Ovary (tissue), 3 donors: ENCODE measurements at regions not wholly inside any gene's neighbourhood (a gene's known extent, or its start where the extent isn't known, plus 50 kb on each side); places are given as distances from the start of the nearest gene placed in this dataset.
"Not testable (repeated sequence)": the region's sequence is repeated elsewhere in the genome, so short reads cannot be mapped to it uniquely, and the experiment has no call there.

Experiments
- CTCF ChIP-seq, 3 donors: fragments of 450-650 bp in 2 of 3; fragments of 200-600 bp in 1 of 3; IDR thresholded peaks; one replicate each; pipeline versions ENCODE4 v1.5.1 to v1.8.0; 2016 to 2022; ENCODE audit warnings: antibody characterized with exemption in 3 of 3, mild to moderate bottlenecking in 1 of 3
- EP300 ChIP-seq: sonication (generic); formaldehyde crosslinking; IDR thresholded peaks from one replicate; pipeline ENCODE4 v1.6.1; 2017; ENCODE audit warnings: antibody characterized with exemption
- POLR2A ChIP-seq: fragments of 450-650 bp; IDR thresholded peaks from one replicate; pipeline ENCODE4 v1.6.1; 2017; ENCODE audit warnings: antibody characterized with exemption, mild to moderate bottlenecking, moderate library complexity
- donor health status: DM: no; HTN: no; CAD: no.

DNA sequence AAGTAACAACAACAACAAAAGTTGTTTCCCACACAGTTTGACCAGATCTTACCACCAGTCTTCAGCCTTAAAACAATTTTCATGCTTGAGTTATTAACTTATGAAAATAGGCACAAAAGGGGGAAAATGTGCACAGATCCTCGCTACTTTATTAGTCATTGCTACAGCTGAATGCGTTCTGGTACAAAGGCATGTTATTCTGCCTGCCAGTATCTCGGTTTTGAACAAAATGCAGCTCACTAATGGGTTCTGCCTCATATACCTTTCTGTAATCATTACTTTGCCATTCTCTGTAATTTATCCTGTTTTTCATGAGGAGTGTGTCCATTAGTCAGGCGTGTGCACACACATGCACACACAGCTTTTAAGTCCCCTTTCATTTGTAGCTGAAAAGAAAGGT, 247.6 kb downstream of the BCL2L11 start:
- TF ChIP-seq EP300; CTCF (IDR thresholded peaks at IDR 0.05); POLR2A: not testable (repeated sequence)
